Amygdala (tissue), 56 donors: ENCODE measurements at regions not wholly inside any gene's neighbourhood (a gene's known extent, or its start where the extent isn't known, plus 50 kb on each side); places are given as distances from the start of the nearest gene placed in this dataset.

Experiments
- DNase-seq, 56 donors: peaks; one replicate each; lab custom pipeline; 2025; lab: John Stamatoyannopoulos, UW

GRCh38 chr15:61308437-61308836 lies 79.3 kb upstream of the RORA start:
- no peak for DNase-seq

- no peak for DNase-seq
These were observed 78.4 kb upstream of the RORA start for GRCh38 chr15:61307474-61307873.

- DNase-seq = no peak
These were observed 72.6 kb upstream of the RORA start for GRCh38 chr15:61301701-61302100.

- DNase-seq = no peak
These were observed 70.1 kb upstream of the RORA start for GRCh38 chr15:61299075-61299763.

- DNase-seq = no peak
These were observed 66.1 kb upstream of the RORA start for GRCh38 chr15:61295239-61295638.

GRCh38 chr15:61282661-61283060 lies 53.6 kb upstream of the RORA start:
- DNase-seq = no peak

- no peak for DNase-seq
These were observed 52.2 kb upstream of the RORA start for GRCh38 chr15:61281328-61281727.
